OCI-LY7 (cell line): ENCODE measurements at regions not wholly inside any gene's neighbourhood (a gene's known extent, or its start where the extent isn't known, plus 50 kb on each side); places are given as distances from the start of the nearest gene placed in this dataset.

ENCODE experiments used
- BruUV-seq: library from RNA; stranded (reverse); fragments of 400-500 nt; replicated peaks from 2 replicates; lab custom pipeline; 2021; lab: Mats Ljungman, UMichigan
- CTCF ChIA-PET: fragments of 300-600 bp; sonication (Branson Sonifier 250); formaldehyde crosslinking; loops from one replicate; lab custom pipeline; 2022; ENCODE audit warnings: antibody characterized with exemption; ENCODE audit not compliant: unreplicated experiment; lab: Charles Lee
- POLR2A ChIA-PET: fragments of 300-600 bp; sonication (Branson Sonifier 250); formaldehyde crosslinking; loops from one replicate; lab custom pipeline; 2022; ENCODE audit warnings: antibody characterized with exemption; lab: Charles Lee
- DNase-seq: peaks from one replicate; pipeline ENCODE4 v3.0.0-alpha.2; 2015; ENCODE audit warnings: low spot score
- H2AFZ ChIP-seq: fragments of 200-600 bp; sonication (generic), shearing (Covaris generic); 2 replicates; pipeline ENCODE4 v1.6.1; 2014; ENCODE audit warnings: mild to moderate bottlenecking, antibody characterized with exemption, low read length, moderate library complexity
- H3K27ac ChIP-seq: fragments of 200-600 bp; sonication (generic); 2 replicates; pipeline ENCODE4 v1.5.1; 2014; ENCODE audit warnings: mixed run types, low read depth, mild to moderate bottlenecking, moderate library complexity, low read length, inconsistent platforms; ENCODE audit not compliant: poor library complexity, severe bottlenecking
- H3K36me3 ChIP-seq: fragments of 200-600 bp; sonication (generic); 2 replicates; pipeline ENCODE4 v1.6.1; 2014; ENCODE audit warnings: mild to moderate bottlenecking, antibody characterized with exemption, low read length, moderate library complexity, mixed read lengths; ENCODE audit not compliant: insufficient read depth
- H3K4me1 ChIP-seq: fragments of 200-600 bp; sonication (generic); 2 replicates; pipeline ENCODE4 v1.5.1; 2014; ENCODE audit warnings: mild to moderate bottlenecking, low read length; ENCODE audit not compliant: insufficient read depth, poor library complexity, severe bottlenecking
- H3K4me2 ChIP-seq: fragments of 200-600 bp; sonication (generic); 2 replicates; pipeline ENCODE4 v1.6.1; 2014; ENCODE audit warnings: mild to moderate bottlenecking, low read length
- H3K4me3 ChIP-seq: fragments of 200-600 bp; sonication (generic); 2 replicates; pipeline ENCODE4 v1.5.1; 2014; ENCODE audit warnings: mild to moderate bottlenecking, low read depth, low read length; ENCODE audit not compliant: poor library complexity, severe bottlenecking
- H3K79me2 ChIP-seq: fragments of 200-600 bp; sonication (generic); 2 replicates; pipeline ENCODE4 v1.6.1; 2016; ENCODE audit warnings: low read depth, mild to moderate bottlenecking, low read length, moderate library complexity, mixed read lengths; ENCODE audit not compliant: insufficient read depth
- H3K9me2 ChIP-seq: fragments of 200-600 bp; sonication (generic); 2 replicates; pipeline ENCODE4 v1.6.1; 2016; ENCODE audit warnings: mild to moderate bottlenecking, low read length, mixed read lengths; ENCODE audit not compliant: insufficient read depth
- H3K9me3 ChIP-seq: fragments of 200-600 bp; sonication (generic); 2 replicates; pipeline ENCODE4 v1.6.1; 2014; ENCODE audit warnings: mild to moderate bottlenecking, mixed run types, low read length, mixed read lengths
- H4K20me1 ChIP-seq: fragments of 200-600 bp; sonication (generic); 2 replicates; pipeline ENCODE4 v1.6.1; 2014; ENCODE audit warnings: mild to moderate bottlenecking, antibody characterized with exemption, low read length, moderate library complexity, mixed read lengths; ENCODE audit not compliant: insufficient read depth
- CTCF ChIP-seq: fragments of 200-600 bp; sonication (generic); conservative IDR thresholded peaks from 2 replicates; pipeline ENCODE4 v1.5.1; 2014; ENCODE audit warnings: mild to moderate bottlenecking, antibody characterized with exemption, low read length, moderate library complexity, mixed read lengths
- EZH2phosphoT487 ChIP-seq: fragments of 200-600 bp; sonication (generic); IDR thresholded peaks from 2 replicates; pipeline ENCODE4 v1.6.1; 2018; ENCODE audit warnings: low read depth, borderline replicate concordance, mild to moderate bottlenecking, mixed run types, antibody characterized with exemption, low read length, moderate library complexity, mixed read lengths
- intact Hi-C: fragments of 100-400 bp; cut with micrococcal nuclease; formaldehyde crosslinking; loops from one replicate; pipeline ENCODE4 v1.10.0; 2022; ENCODE audit not compliant: unreplicated experiment

DNA sequence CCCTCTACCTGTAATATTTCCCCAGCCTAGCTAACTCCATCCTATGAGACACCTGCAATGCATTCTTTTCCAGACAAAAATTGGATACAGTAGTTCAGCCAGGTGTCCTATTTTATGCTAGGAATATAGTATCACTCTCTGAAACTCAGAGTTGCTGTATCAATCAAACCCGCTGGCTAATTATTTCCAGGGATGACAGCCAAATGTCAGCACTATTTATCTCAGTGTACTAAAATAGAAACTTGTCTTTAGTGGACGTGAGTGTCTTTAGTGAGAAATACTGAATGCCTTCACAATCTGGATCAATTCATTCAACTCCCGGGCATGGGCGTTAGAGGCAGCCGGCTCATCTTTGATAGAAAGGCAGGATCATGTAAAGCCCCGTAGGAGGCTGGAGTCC is 196.2 kb downstream of the RBM46 start:
- Histone ChIP-seq H3K36me3 (no peaks in the 10 kb centered on the region), H3K79me2 (no peaks in the 10 kb centered on the region), H3K9me2 (no peaks in the 10 kb centered on the region), H3K4me2 (no peak overlapping the region), H3K9me3 (no peaks in the 10 kb centered on the region), H3K4me1 (no peaks in the 10 kb centered on the region), H3K27ac (no peak overlapping the region), H2AFZ (no peak overlapping the region), H3K4me3 (no peak overlapping the region), H4K20me1 (no peaks in the 10 kb centered on the region)
- CTCF ChIA-PET: no interaction called here
- BruUV-seq: no TSS peak
- intact Hi-C loops: no loop called here
- TF ChIP-seq EZH2phosphoT487 (no peak), CTCF (no peak)
- POLR2A ChIA-PET: interaction anchor here (0.5 kb wide), 1 partner anchor 191 kb away, joined by 3 read pairs; no protein-coding TSS in a partner anchor
- no peak for DNase-seq

DNA sequence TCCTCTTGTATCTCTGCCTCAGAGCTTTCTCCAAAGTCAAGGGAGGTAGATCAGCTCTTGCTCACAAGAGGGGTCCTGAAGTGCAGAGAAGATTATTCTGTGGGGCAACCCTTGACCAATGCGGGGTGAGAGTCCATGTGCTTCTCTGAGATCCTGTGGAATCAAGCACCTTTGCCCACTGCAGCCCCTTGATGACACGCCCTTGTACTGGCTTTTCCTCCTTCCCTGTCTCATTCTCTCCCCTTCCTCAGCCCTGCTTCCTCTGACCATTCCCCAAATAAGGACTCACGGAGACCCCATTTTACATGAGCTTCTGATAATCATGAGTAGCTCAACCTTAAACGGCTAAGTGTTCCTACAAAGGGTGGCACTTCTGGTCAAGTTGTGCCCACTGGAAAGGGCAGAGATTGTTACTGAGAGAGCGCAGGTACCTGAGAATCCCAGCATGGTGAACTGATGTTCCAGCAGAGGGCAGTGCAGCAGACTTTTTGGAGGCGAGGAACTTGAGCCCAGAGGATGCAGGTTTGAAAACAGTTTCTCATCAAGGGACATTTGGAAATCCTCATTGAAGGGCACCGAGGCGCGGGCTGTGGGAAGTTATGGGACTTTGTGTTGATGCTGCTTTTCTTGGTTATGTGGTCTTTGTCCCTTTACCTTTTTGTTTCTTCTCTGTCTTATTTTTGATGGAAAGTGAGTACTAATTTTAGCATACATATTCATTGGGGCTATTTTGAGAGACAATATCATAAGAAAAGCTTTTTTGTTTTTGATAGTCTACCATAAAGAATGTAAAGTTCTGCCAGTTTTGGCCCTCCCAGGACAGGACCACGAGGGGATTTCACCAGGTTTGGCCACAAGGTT is 201.3 kb downstream of the RBM46 start:
- H3K4me1 ChIP-seq: no peaks in the 10 kb centered on the region
- BruUV-seq: no TSS peak
- no peaks in the 10 kb centered on the region for H3K9me3 ChIP-seq
- POLR2A ChIA-PET: no interaction called here
- H3K79me2 ChIP-seq: no peaks in the 10 kb centered on the region
- H2AFZ ChIP-seq: 0 out of 2 replicates have a peak overlapping the region, but pooled peaks have one; percentile 0
- no peaks in the 10 kb centered on the region for H3K9me2 ChIP-seq
- intact Hi-C loops: loop anchor here (5.0 kb wide), 2 partner anchors 370 to 390 kb away; no protein-coding TSS in a partner anchor
- CTCF ChIA-PET: no interaction called here
- DNase-seq: peak; percentile 37
- no peak overlapping the region for H3K4me3 ChIP-seq
- H4K20me1 ChIP-seq: no peaks in the 10 kb centered on the region
- H3K4me2 ChIP-seq: no peak overlapping the region
- TF ChIP-seq EZH2phosphoT487 (no peak), CTCF (peak; percentile 78)
- no peaks in the 10 kb centered on the region for H3K36me3 ChIP-seq
- no peak overlapping the region for H3K27ac ChIP-seq

GRCh38 chr4:154983714-154984113 is 202.6 kb downstream of the RBM46 start:
- H4K20me1 ChIP-seq: no peaks in the 10 kb centered on the region
- intact Hi-C loops: loop anchor here (5.0 kb wide), 2 partner anchors 369 to 389 kb away; no protein-coding TSS in a partner anchor
- ChIA-PET POLR2A (no interaction called here), CTCF (no interaction called here)
- H3K36me3 ChIP-seq: no peaks in the 10 kb centered on the region
- no peak for DNase-seq
- TF ChIP-seq EZH2phosphoT487: no peak
- TF ChIP-seq CTCF: no peak
- no TSS peak for BruUV-seq
- no peaks in the 10 kb centered on the region for H3K79me2 ChIP-seq
- H2AFZ ChIP-seq: no peak overlapping the region
- H3K4me3 ChIP-seq: no peak overlapping the region
- H3K27ac ChIP-seq: no peak overlapping the region
- no peaks in the 10 kb centered on the region for H3K9me2 ChIP-seq
- H3K4me1 ChIP-seq: no peaks in the 10 kb centered on the region
- H3K4me2 ChIP-seq: no peak overlapping the region
- H3K9me3 ChIP-seq: no peaks in the 10 kb centered on the region
